Gastroesophageal sphincter (tissue), 4 donors: ENCODE measurements at regions not wholly inside any gene's neighbourhood (a gene's known extent, or its start where the extent isn't known, plus 50 kb on each side); places are given as distances from the start of the nearest gene placed in this dataset.
"Not testable (repeated sequence)": the region's sequence is repeated elsewhere in the genome, so short reads cannot be mapped to it uniquely, and the experiment has no call there.

Experiments
- ATAC-seq: fragments of 150-250 bp; one replicate; pipeline ENCODE4 v1.9.1; 2016; ENCODE audit warnings: mild to moderate bottlenecking, moderate library complexity
- H3K27ac ChIP-seq, 4 donors: fragments of 200-600 bp; sonication (generic) in 3 of 4; 1 replicate in 3 of 4; 2 replicates in 1 of 4; pipeline ENCODE4 v1.5.1; 2016 to 2019
- H3K27me3 ChIP-seq: fragments of 200-600 bp; sonication (generic); one replicate; pipeline ENCODE4 v1.5.1; 2019
- H3K36me3 ChIP-seq, 2 donors: fragments of 200-600 bp; sonication (generic); one replicate each; pipeline ENCODE4 v1.5.1; 2019; ENCODE audit warnings: control low read depth in 1 of 2
- H3K4me1 ChIP-seq, 3 donors: fragments of 200-600 bp; sonication (generic); 1 replicate in 2 of 3; 2 replicates in 1 of 3; pipeline ENCODE4 v1.5.1; 2016 to 2019; ENCODE audit warnings: control low read depth in 2 of 3
- H3K4me3 ChIP-seq, 2 donors: fragments of 200-600 bp; sonication (generic); one replicate each; pipeline ENCODE4 v1.5.1; 2019; ENCODE audit warnings: mild to moderate bottlenecking in 1 of 2, moderate library complexity in 1 of 2
- H3K9me3 ChIP-seq, 3 donors: fragments of 200-600 bp; sonication (generic); one replicate each; pipeline ENCODE4 v1.5.1; 2017 to 2019; ENCODE audit warnings: control low read depth in 2 of 3
- CTCF ChIP-seq, 4 experiments: fragments of 200-600 bp in 2 of 4; fragments of 450-650 bp in 2 of 4; sonication (generic) in 1 of 4; IDR thresholded peaks; one replicate each; pipeline ENCODE4 v1.5.1; 2017 to 2019; ENCODE audit warnings: antibody characterized with exemption in 4 of 4, mild to moderate bottlenecking in 2 of 4, moderate library complexity in 2 of 4
- EP300 ChIP-seq: sonication (generic); formaldehyde crosslinking; IDR thresholded peaks from one replicate; pipeline ENCODE4 v1.6.1; 2017; ENCODE audit warnings: antibody characterized with exemption, mild to moderate bottlenecking
- POLR2A ChIP-seq, 2 donors: fragments of 450-650 bp; IDR thresholded peaks; one replicate each; pipeline ENCODE4 v1.6.1; 2017; ENCODE audit warnings: antibody characterized with exemption in 2 of 2, mild to moderate bottlenecking in 2 of 2, moderate library complexity in 1 of 2
- POLR2AphosphoS5 ChIP-seq: sonication (generic); formaldehyde crosslinking; IDR thresholded peaks from one replicate; pipeline ENCODE4 v1.6.1; 2017; ENCODE audit warnings: antibody characterized with exemption
- WGBS, 2 donors: methylation state at CpG; one replicate each; pipeline ENCODE4 v1.1.5; 2018; ENCODE audit warnings: low coverage in 1 of 2; 5-methylcytosine and 5-hydroxymethylcytosine counted together

GRCh38 chr7:20543500-20543899 lies 72.0 kb upstream of the ABCB5 start:
- 83% methylated on average over 1 of the region's 1 CpG; no CpG with 5 or more reads in 1 of the 2 donors for WGBS, 2 donors
- no peak overlapping the region for H3K27ac ChIP-seq
- H3K27me3 ChIP-seq, result no peaks in the 10 kb centered on the region
- TF ChIP-seq CTCF (IDR thresholded peaks at IDR 0.05), result no peak
- TF ChIP-seq POLR2A (IDR thresholded peaks at IDR 0.05), result no peak
- TF ChIP-seq EP300, result no peak
- TF ChIP-seq POLR2AphosphoS5, result no peak
- no peak for ATAC-seq
- no peak overlapping the region for H3K4me3 ChIP-seq
- H3K36me3 ChIP-seq, result no peaks in the 10 kb centered on the region
- H3K9me3 ChIP-seq, result no peaks in the 10 kb centered on the region
- H3K4me1 ChIP-seq, result peaks cover 0 to 4% (median 0%) of the 10 kb centered on the region in 3 donors

- no peaks in the 10 kb centered on the region for H3K36me3 ChIP-seq
- H3K27ac ChIP-seq, result no peak overlapping the region
- WGBS, 2 donors, result 76 to 93% methylated on average over 2 of the region's 2 CpGs
- H3K4me1 ChIP-seq, result peaks cover 0 to 4% (median 0%) of the 10 kb centered on the region in 3 donors
- no peaks in the 10 kb centered on the region for H3K27me3 ChIP-seq
- H3K9me3 ChIP-seq, result no peaks in the 10 kb centered on the region
- no peak for ATAC-seq
- TF ChIP-seq CTCF (IDR thresholded peaks at IDR 0.05), result no peak
- no peak for TF ChIP-seq EP300
- TF ChIP-seq POLR2AphosphoS5, result no peak
- no peak for TF ChIP-seq POLR2A (IDR thresholded peaks at IDR 0.05)
- H3K4me3 ChIP-seq, result no peak overlapping the region
Observed at GRCh38 chr7:20545016-20545415, 70.5 kb upstream of the ABCB5 start.

- not testable (repeated sequence) for ATAC-seq
Observed at GRCh38 chr7:20546958-20547357, 68.5 kb upstream of the ABCB5 start.

GRCh38 chr7:20554072-20554471 lies 61.4 kb upstream of the ABCB5 start:
- no peaks in the 10 kb centered on the region for H3K9me3 ChIP-seq
- H3K27ac ChIP-seq, result no peak overlapping the region
- no peaks in the 10 kb centered on the region for H3K4me1 ChIP-seq
- H3K4me3 ChIP-seq, result no peak overlapping the region
- no peaks in the 10 kb centered on the region for H3K36me3 ChIP-seq
- no peak for TF ChIP-seq POLR2A (IDR thresholded peaks at IDR 0.05)
- TF ChIP-seq EP300, result no peak
- no peak for TF ChIP-seq CTCF (IDR thresholded peaks at IDR 0.05)
- no peak for TF ChIP-seq POLR2AphosphoS5
- 81 to 90% methylated on average over 3 of the region's 3 CpGs for WGBS, 2 donors
- H3K27me3 ChIP-seq, result no peaks in the 10 kb centered on the region
- ATAC-seq, result no peak

More at GRCh38 chr7:20546958-20547357, 68.5 kb upstream of the ABCB5 start:
- not testable (repeated sequence) for H3K4me3 ChIP-seq, H3K4me1 ChIP-seq, H3K36me3 ChIP-seq, H3K9me3 ChIP-seq, H3K27me3 ChIP-seq, H3K27ac ChIP-seq
- WGBS, 2 donors, result 92 to 93% methylated on average over 4 to 9 of the region's 10 CpGs

GRCh38 chr7:20556091-20556490 lies 59.4 kb upstream of the ABCB5 start:
- Histone ChIP-seq H3K4me1 (no peaks in the 10 kb centered on the region), H3K36me3 (no peaks in the 10 kb centered on the region), H3K4me3 (no peak overlapping the region), H3K27me3 (no peaks in the 10 kb centered on the region), H3K9me3 (no peaks in the 10 kb centered on the region), H3K27ac (no peak overlapping the region)
- TF ChIP-seq EP300, result no peak
- TF ChIP-seq POLR2AphosphoS5, result no peak
- no peak for TF ChIP-seq POLR2A (IDR thresholded peaks at IDR 0.05)
- no peak for TF ChIP-seq CTCF (IDR thresholded peaks at IDR 0.05)
- 85% methylated on average over 4 of the region's 4 CpGs for WGBS, 2 donors
- no peak for ATAC-seq
